Kidney epithelial cell (primary cell): ENCODE measurements at regions not wholly inside any gene's neighbourhood (a gene's known extent, or its start where the extent isn't known, plus 50 kb on each side); places are given as distances from the start of the nearest gene placed in this dataset.

Experiments used
- DNase-seq: peaks from one replicate; pipeline ENCODE4 v3.0.0-alpha.2; 2010; ENCODE audit warnings: low read depth
- H3K27me3 ChIP-seq: 2 replicates; pipeline ENCODE4 v1.6.0; 2011; ENCODE audit warnings: low read length; ENCODE audit not compliant: control insufficient read depth, insufficient read depth
- H3K36me3 ChIP-seq: 2 replicates; pipeline ENCODE4 v1.5.1; 2011; ENCODE audit warnings: low read length; ENCODE audit not compliant: control insufficient read depth, insufficient read depth
- H3K4me3 ChIP-seq: 2 replicates; pipeline ENCODE4 v1.5.1; 2011; ENCODE audit warnings: low read depth, mild to moderate bottlenecking, control low read depth, low read length
- TF ChIP-seq, protein P1 (sequence below): IDR thresholded peaks from 2 replicates; pipeline ENCODE4 v1.5.1; 2011; ENCODE audit warnings: mild to moderate bottlenecking, moderate library complexity, low read length, control low read depth, inconsistent platforms; ENCODE audit not compliant: insufficient read depth, poor library complexity, severe bottlenecking

DNA sequence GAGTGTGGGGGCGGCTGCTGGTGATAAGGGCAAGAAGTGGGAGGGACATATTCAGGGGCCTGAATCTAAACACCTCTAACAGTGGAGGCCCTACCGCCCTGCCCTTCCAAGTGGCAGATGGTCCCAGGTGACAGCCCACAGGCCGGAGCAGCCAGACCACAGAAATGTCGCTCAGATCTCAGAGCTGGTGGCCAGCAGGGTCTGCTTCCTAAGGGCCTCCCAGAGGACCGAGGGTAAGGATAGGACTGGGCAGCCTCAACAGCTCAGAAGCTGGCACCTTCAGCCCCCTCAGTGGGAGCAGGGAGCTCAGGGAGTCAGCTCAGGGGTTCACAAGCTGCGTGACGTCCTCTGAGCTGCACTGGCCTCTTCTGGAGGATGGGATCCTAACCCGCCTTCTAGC, 201.8 kb upstream of the ZC3H12A start:
- Histone ChIP-seq H3K4me3 (no peak overlapping the region), H3K27me3 (no peaks in the 10 kb centered on the region), H3K36me3 (no peaks in the 10 kb centered on the region)
- DNase-seq = no peak
- TF ChIP-seq, protein P1, sequence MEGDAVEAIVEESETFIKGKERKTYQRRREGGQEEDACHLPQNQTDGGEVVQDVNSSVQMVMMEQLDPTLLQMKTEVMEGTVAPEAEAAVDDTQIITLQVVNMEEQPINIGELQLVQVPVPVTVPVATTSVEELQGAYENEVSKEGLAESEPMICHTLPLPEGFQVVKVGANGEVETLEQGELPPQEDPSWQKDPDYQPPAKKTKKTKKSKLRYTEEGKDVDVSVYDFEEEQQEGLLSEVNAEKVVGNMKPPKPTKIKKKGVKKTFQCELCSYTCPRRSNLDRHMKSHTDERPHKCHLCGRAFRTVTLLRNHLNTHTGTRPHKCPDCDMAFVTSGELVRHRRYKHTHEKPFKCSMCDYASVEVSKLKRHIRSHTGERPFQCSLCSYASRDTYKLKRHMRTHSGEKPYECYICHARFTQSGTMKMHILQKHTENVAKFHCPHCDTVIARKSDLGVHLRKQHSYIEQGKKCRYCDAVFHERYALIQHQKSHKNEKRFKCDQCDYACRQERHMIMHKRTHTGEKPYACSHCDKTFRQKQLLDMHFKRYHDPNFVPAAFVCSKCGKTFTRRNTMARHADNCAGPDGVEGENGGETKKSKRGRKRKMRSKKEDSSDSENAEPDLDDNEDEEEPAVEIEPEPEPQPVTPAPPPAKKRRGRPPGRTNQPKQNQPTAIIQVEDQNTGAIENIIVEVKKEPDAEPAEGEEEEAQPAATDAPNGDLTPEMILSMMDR = no peak

- TF ChIP-seq, protein P1 = no peak
- no peak for DNase-seq
- Histone ChIP-seq H3K27me3 (no peaks in the 10 kb centered on the region), H3K4me3 (no peak overlapping the region), H3K36me3 (no peaks in the 10 kb centered on the region)
Measured at GRCh38 chr1:37274486-37274885, 199.9 kb upstream of the ZC3H12A start.

DNA sequence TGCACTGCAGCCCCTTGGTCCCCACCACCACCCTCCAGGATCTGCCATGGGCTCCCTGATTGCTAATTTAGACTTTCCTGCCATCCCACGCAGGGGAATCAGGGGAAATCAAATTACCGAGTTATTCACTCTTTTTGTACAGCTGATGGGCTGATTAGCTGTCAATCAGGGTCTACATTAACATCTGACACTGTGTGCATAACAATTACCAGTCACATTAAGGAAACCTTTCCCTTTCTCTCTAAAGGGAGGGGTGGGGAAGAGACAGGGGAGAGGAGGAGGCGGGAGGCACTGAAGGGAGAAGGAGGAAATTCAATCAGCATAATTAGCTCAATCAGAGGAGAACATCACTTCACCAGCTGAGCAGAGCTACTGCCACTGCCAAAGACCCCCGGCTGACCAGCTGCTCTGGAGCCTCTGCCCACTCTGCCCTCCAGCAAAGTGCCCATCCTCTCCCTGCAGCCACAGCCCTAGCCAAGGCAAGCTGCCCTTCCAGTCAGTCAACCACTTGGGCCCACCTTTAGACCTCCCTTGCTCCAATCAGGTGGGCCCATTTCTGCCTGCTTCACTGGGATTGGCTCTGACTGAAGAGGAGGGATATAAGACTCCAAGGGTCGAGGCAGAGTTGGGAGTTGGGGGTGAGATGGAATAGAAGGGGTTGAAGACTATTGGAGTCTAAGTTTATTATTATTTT, 199.3 kb upstream of the ZC3H12A start:
- TF ChIP-seq, protein P1 = no peak
- Histone ChIP-seq H3K27me3 (no peaks in the 10 kb centered on the region), H3K36me3 (no peaks in the 10 kb centered on the region), H3K4me3 (no peak overlapping the region)
- no peak for DNase-seq

- H3K27me3 ChIP-seq = no peaks in the 10 kb centered on the region
- H3K4me3 ChIP-seq = no peak overlapping the region
- TF ChIP-seq, protein P1 = no peak
- no peaks in the 10 kb centered on the region for H3K36me3 ChIP-seq
- no peak for DNase-seq
Measured at GRCh38 chr1:37277366-37277765, 197.0 kb upstream of the ZC3H12A start.

DNA sequence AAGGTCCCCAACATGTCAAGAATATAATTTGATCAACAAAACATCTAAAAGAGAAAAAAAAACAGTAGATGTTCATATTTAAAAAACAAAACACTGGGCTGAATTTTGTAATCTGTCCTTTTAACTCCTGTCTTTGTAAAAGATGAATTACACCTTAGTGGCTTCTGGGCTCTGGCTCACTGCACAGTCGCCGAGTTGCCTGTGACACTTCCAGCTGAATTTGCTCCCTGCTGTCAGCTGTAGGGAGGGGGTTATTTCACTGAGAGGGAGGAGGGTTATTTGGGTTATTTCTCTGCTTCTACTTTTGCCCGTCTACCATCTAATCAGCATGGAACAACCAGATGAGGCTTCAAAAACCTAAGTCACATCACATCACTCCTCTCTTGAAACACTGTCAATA, 193.0 kb upstream of the ZC3H12A start:
- no peaks in the 10 kb centered on the region for H3K36me3 ChIP-seq
- H3K27me3 ChIP-seq = no peaks in the 10 kb centered on the region
- TF ChIP-seq, protein P1 = no peak
- no peak for DNase-seq
- no peak overlapping the region for H3K4me3 ChIP-seq

DNA sequence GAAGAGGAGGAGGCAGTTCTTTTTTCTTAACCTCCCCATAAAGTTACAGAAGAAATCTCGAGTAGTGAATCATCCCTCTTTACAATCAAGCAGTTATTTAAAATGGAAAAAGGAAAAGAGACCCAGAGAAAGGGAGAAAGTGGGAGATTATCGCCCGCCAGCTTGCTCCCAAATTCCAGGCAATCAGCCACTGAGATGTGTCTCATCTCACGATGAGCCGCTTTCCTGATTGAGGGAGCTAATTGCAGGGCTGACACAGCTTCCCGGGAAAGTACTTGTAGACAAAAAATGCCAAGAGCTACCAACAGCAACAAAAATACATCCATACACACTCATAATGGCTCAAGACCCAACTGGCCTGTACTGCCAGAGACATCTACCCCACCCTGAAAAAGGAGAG, 191.6 kb upstream of the ZC3H12A start:
- TF ChIP-seq, protein P1 = no peak
- Histone ChIP-seq H3K36me3 (no peaks in the 10 kb centered on the region), H3K4me3 (no peak overlapping the region), H3K27me3 (no peaks in the 10 kb centered on the region)
- no peak for DNase-seq
